ENCODE measurements at regions not wholly inside any gene's neighbourhood (a gene's known extent, or its start where the extent isn't known, plus 50 kb on each side); places are given as distances from the start of the nearest gene placed in this dataset.

DNA sequence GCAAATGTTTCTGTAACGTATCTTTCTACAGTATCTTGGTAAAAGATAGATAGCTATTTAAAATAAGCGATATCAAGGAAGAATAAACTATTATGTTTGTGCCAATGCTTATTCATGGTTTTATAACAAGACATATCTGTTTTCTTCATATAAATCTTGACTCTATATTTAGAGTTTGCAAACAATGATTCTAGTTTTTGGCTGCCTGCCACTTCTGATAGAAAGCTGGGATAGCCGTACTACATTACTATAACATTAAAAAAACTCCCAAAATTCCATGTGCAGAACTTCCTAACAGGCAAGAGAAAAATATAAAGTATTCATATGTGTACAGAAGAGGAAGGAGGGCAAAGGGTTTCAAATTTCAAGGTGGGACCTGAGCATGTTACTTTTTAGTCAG lies 985.0 kb downstream of the BCL11A start:
- CTCF ChIA-PET (ENCODE audit: partially characterized antibody), result interaction anchor here (1.1 to 2.1 kb wide), 2 partner anchors 9 to 17 kb away, joined by 4 to 8 read pairs; no protein-coding TSS in a partner anchor
- Histone ChIP-seq H3K27ac (ENCODE audit: low read depth, low read length) (no peak overlapping the region), H2BK5ac (ENCODE audit: low read depth, low read length) (no peak overlapping the region), H4K20me1 (replicated peaks in 1 of 2; ENCODE audit: control insufficient read depth in 1 of 2, insufficient read depth in 2 of 2, low read length in 2 of 2) (no peaks in the 10 kb centered on the region), H3K23ac (ENCODE audit: insufficient read length) (no peak overlapping the region), H3K27me3 (replicated peaks in 1 of 4; ENCODE audit: control insufficient read depth in 3 of 4, extremely low read depth in 1 of 4, insufficient read depth in 3 of 4, low read length in 3 of 4) (no peaks in the 10 kb centered on the region), H3K4me3 (ENCODE audit: extremely low read depth in 1 of 4, insufficient read depth in 2 of 4, low read depth in 3 of 4, low read length in 4 of 4) (no peak overlapping the region), H3K18ac (ENCODE audit: extremely low read depth, low read length) (no peak overlapping the region), H2BK120ac (replicated peaks; ENCODE audit: low read depth, low read length) (no peak overlapping the region), H3K4me1 (replicated peaks in 1 of 4; ENCODE audit: control insufficient read depth in 3 of 4, insufficient read depth in 4 of 4, low read length in 3 of 4) (no peaks in the 10 kb centered on the region), H3K9ac (replicated peaks in 1 of 4; ENCODE audit: extremely low read depth in 1 of 4, low read depth in 3 of 4, low read length in 3 of 4) (no peak overlapping the region), H3K23me2 (ENCODE audit: low read depth, low read length) (no peaks in the 10 kb centered on the region; the same call in 1 of the 2 replicates), H4K91ac (replicated peaks; ENCODE audit: insufficient read length, low read length) (no peak overlapping the region), H3K4ac (replicated peaks; ENCODE audit: insufficient read length, low read depth, low read length) (no peak overlapping the region), H2BK12ac (ENCODE audit: low read depth, low read length) (no peak overlapping the region), H3K79me2 (ENCODE audit: control insufficient read depth in 1 of 2, insufficient read depth in 2 of 2, low read length in 2 of 2) (no peaks in the 10 kb centered on the region), H2BK15ac (ENCODE audit: low read length) (no peak overlapping the region), H3K14ac (ENCODE audit: insufficient read length) (no peak overlapping the region), H4K5ac (ENCODE audit: insufficient read length, low read depth, low read length) (no peak overlapping the region), H3K56ac (replicated peaks; ENCODE audit: insufficient read length, low read depth, low read length) (no peak overlapping the region), H3K4me2 (ENCODE audit: insufficient read depth in 1 of 2, low read depth in 2 of 2, low read length in 2 of 2) (no peak overlapping the region), H4K8ac (ENCODE audit: extremely low read depth, insufficient read depth, low read length) (no peak overlapping the region), H3K36me3 (ENCODE audit: control insufficient read depth in 2 of 4, insufficient read depth in 4 of 4, low read length in 3 of 4) (no peaks in the 10 kb centered on the region), H3K79me1 (ENCODE audit: low read depth, low read length) (no peaks in the 10 kb centered on the region), H2BK20ac (ENCODE audit: low read length) (no peak overlapping the region), H2AFZ (ENCODE audit: low read length) (no peak overlapping the region), H3K9me3 (ENCODE audit: insufficient read depth in 2 of 2, low read depth in 1 of 2, low read length in 1 of 2) (no peaks in the 10 kb centered on the region), H2AK5ac (ENCODE audit: low read depth, low read length) (no peak overlapping the region)
- FAIRE-seq (no peak), DNase-seq (ENCODE audit: low read depth in 1 of 2, low spot score in 2 of 2) (no peak)
- no peak for TF ChIP-seq RFX5 (IDR thresholded peaks at IDR 0.05; ENCODE audit: borderline replicate concordance, low read depth, low read length)
- no peak for TF ChIP-seq RBBP5 (IDR thresholded peaks at IDR 0.05; ENCODE audit: borderline replicate concordance, low read depth, low read length)
- TF ChIP-seq ASH2L (IDR thresholded peaks at IDR 0.05; ENCODE audit: low read length), result no peak
- TF ChIP-seq PHF8 (conservative IDR thresholded peaks at IDR 0.05; ENCODE audit: low read depth, low read length), result no peak
- TF ChIP-seq TAF1 (IDR thresholded peaks at IDR 0.05; ENCODE audit: low read depth, low read length), result no peak
- no peak for TF ChIP-seq GTF2F1 (IDR thresholded peaks at IDR 0.05; ENCODE audit: borderline replicate concordance, low read depth, low read length)
- POLR2A ChIA-PET (ENCODE audit: partially characterized antibody), result no interaction called here
- WGBS, 2 experiments (ENCODE audit: extremely low coverage in 1 of 2, insufficient coverage in 1 of 2, insufficient read length in 1 of 2, insufficient replicate concordance in 2 of 2, low coverage in 1 of 2, low lambda C conversion rate in 2 of 2, missing lambda C conversion rate in 1 of 2), result 95% methylated on average over 3 of the region's 3 CpGs; no CpG with 5 or more reads in 1 of the 2 experiments
